K562 (cell line): ENCODE measurements at regions not wholly inside any gene's neighbourhood (a gene's known extent, or its start where the extent isn't known, plus 50 kb on each side); places are given as distances from the start of the nearest gene placed in this dataset.

Source experiments
- ATAC-seq: fragments of 200-7000 bp; cut with Tn5 transposase; 3 replicates; pipeline ENCODE4 v1.9.1; 2020; ENCODE audit warnings: moderate library complexity
- BruUV-seq: library from RNA; stranded (reverse); fragments of 400-500 nt; replicated peaks from 2 replicates; lab custom pipeline; 2021; lab: Mats Ljungman, UMichigan
- CTCF ChIA-PET: fragments of 300-600 bp; formaldehyde crosslinking; extraction: SDS; loops from one replicate; lab custom pipeline; 2021; ENCODE audit warnings: low intra/inter-chr PET ratio; lab: Yijun Ruan, JAX
- POLR2A ChIA-PET: fragments of 300-600, 350-650 bp; sonication (Branson Sonifier 250); formaldehyde crosslinking; extraction: SDS; loops from one replicate; lab custom pipeline; 2021; ENCODE audit warnings: antibody characterized with exemption, inconsistent platforms; lab: Yijun Ruan, JAX
- DNase-seq, 4 experiments: peaks; one replicate each; pipeline versions ENCODE4 v3.0.0 to v3.0.0-alpha.2; 2011 to 2018; ENCODE audit warnings: low spot score in 3 of 4, mixed read lengths in 3 of 4; ENCODE audit errors: extremely low read depth in 1 of 4
- FAIRE-seq: peaks from 2 replicates; lab custom pipeline; 2011; peaks lifted over from hg19 to GRCh38; lab: Jason Lieb, UNC
- H2AFZ ChIP-seq: 2 replicates; pipeline ENCODE4 v1.6.0; 2011; ENCODE audit warnings: low read depth, low read length, control low read depth, inconsistent platforms
- H3K27ac ChIP-seq: fragments of 200-600 bp; 3 replicates; pipeline ENCODE4 v1.8.0; 2011; ENCODE audit warnings: low read depth, mild to moderate bottlenecking, control low read depth, inconsistent platforms, low read length, moderate library complexity, mixed read lengths; ENCODE audit errors: extremely low read depth
- H3K27me3 ChIP-seq, 2 experiments: fragments of 300-600 bp in 1 of 2; 2 replicates in 1 of 2; 3 replicates in 1 of 2; pipeline versions ENCODE4 v1.6.0 to v1.8.0; 2011; ENCODE audit warnings: inconsistent platforms in 2 of 2, low read length in 2 of 2, mild to moderate bottlenecking in 1 of 2, mixed read lengths in 1 of 2, moderate library complexity in 1 of 2; ENCODE audit not compliant: control insufficient read depth in 2 of 2, insufficient read depth in 2 of 2
- H3K36me3 ChIP-seq: fragments of 300-600 bp; 3 replicates; pipeline ENCODE4 v1.8.0; 2011; ENCODE audit warnings: mild to moderate bottlenecking, low read length, inconsistent platforms; ENCODE audit not compliant: control insufficient read depth, insufficient read depth
- H3K4me1 ChIP-seq, 2 experiments: fragments of 200-600 bp in 1 of 2; replicated peaks in 1 of 2; 2 replicates in 1 of 2; 3 replicates in 1 of 2; pipeline versions ENCODE4 v1.5.1 to v1.8.0; 2011; ENCODE audit warnings: inconsistent platforms in 2 of 2, low read length in 2 of 2, mild to moderate bottlenecking in 1 of 2, mixed read lengths in 1 of 2, moderate library complexity in 1 of 2; ENCODE audit not compliant: control insufficient read depth in 2 of 2, insufficient read depth in 2 of 2
- H3K4me2 ChIP-seq: 2 replicates; pipeline ENCODE4 v1.6.1; 2011; ENCODE audit warnings: low read length, control low read depth, inconsistent platforms, mixed read lengths; ENCODE audit not compliant: insufficient read depth
- H3K4me3 ChIP-seq: fragments of 200-600 bp; sonication (generic), shearing (Covaris generic); 2 replicates; pipeline ENCODE4 v1.5.1; 2016; ENCODE audit warnings: control low read depth, inconsistent platforms
- H3K79me2 ChIP-seq: fragments of 200-600 bp; 3 replicates; pipeline ENCODE4 v1.8.0; 2011; ENCODE audit warnings: low read length, inconsistent platforms; ENCODE audit not compliant: control insufficient read depth, insufficient read depth
- H3K9ac ChIP-seq, 2 experiments: 2 replicates each; pipeline versions ENCODE4 v1.6.0 to v1.6.1; 2011; ENCODE audit warnings: low read depth in 2 of 2, low read length in 2 of 2, control low read depth in 1 of 2, inconsistent platforms in 1 of 2, mild to moderate bottlenecking in 1 of 2, mixed read lengths in 1 of 2; ENCODE audit not compliant: insufficient read depth in 1 of 2
- H3K9me1 ChIP-seq: one replicate; pipeline ENCODE4 v1.6.0; 2011; ENCODE audit warnings: inconsistent platforms, mild to moderate bottlenecking, low read length, moderate library complexity; ENCODE audit not compliant: control insufficient read depth, insufficient read depth
- H3K9me3 ChIP-seq: replicated peaks from 2 replicates; pipeline ENCODE4 v1.5.1; 2011; ENCODE audit warnings: low read depth, low read length, inconsistent platforms; ENCODE audit not compliant: control insufficient read depth, insufficient read depth
- H4K20me1 ChIP-seq: replicated peaks from 2 replicates; pipeline ENCODE4 v1.6.1; 2011; ENCODE audit warnings: low read length, inconsistent platforms, mixed read lengths; ENCODE audit not compliant: control insufficient read depth, insufficient read depth
- E2F3 ChIP-seq: fragments of 250-450 bp; sonication (Bioruptor Pico); IDR thresholded peaks from 2 replicates; pipeline ENCODE4 v1.4.0; 2020; ENCODE audit warnings: mild to moderate bottlenecking
- EP300 ChIP-seq: IDR thresholded peaks from 2 replicates; pipeline ENCODE4 v1.6.1; 2012; ENCODE audit warnings: low read length, improper control_type of control experiment
- FOS ChIP-seq: IDR thresholded peaks from 3 replicates; pipeline ENCODE4 v1.6.1; 2011; ENCODE audit not compliant: insufficient read length; ENCODE audit errors: extremely low read depth
- JUNB ChIP-seq: fragments of 450-650 bp; formaldehyde crosslinking; conservative IDR thresholded peaks from 2 replicates; pipeline ENCODE4 v1.4.0; 2020; ENCODE audit warnings: mild to moderate bottlenecking
- RNF2 ChIP-seq: sonication (generic); IDR thresholded peaks from 2 replicates; pipeline ENCODE4 v1.6.1; 2016
- SLC30A9 ChIP-seq: fragments of 250-450 bp; sonication (Bioruptor Pico); IDR thresholded peaks from 2 replicates; pipeline ENCODE4 v1.8.0; 2022; ENCODE audit warnings: mild to moderate bottlenecking, moderate library complexity
- SNRNP70 ChIP-seq: fragments of 200-400 bp; formaldehyde crosslinking; optimal IDR thresholded peaks from 2 replicates; pipeline ENCODE3; 2017; ENCODE audit warnings: low read depth, low read length
- TOE1 ChIP-seq, 2 experiments: fragments of 450-650 bp in 1 of 2; sonication (generic) in 1 of 2; formaldehyde crosslinking in 1 of 2; IDR thresholded peaks; 2 replicates each; pipeline versions ENCODE4 v1.7.1 to v1.8.0; 2016 to 2022; ENCODE audit warnings: borderline replicate concordance in 2 of 2, mild to moderate bottlenecking in 2 of 2, antibody characterized with exemption in 1 of 2, inconsistent platforms in 1 of 2, low read depth in 1 of 2, missing genetic modification reagents in 1 of 2, moderate library complexity in 1 of 2
- ZNF124 ChIP-seq: sonication (generic); formaldehyde crosslinking; IDR thresholded peaks from 2 replicates; pipeline ENCODE4 v1.8.1; 2022; ENCODE audit warnings: missing genetic modification reagents
- ZNF41 ChIP-seq: fragments of 250-450 bp; sonication (Bioruptor Pico); conservative IDR thresholded peaks from 2 replicates; pipeline ENCODE4 v1.4.0; 2020; ENCODE audit warnings: mild to moderate bottlenecking
- WGBS: fragments of 100-300 bp; shearing (Covaris generic); methylation state at CpG from one replicate; pipeline ENCODE4 v1.1.6; 2016; ENCODE audit warnings: low coverage, mixed read lengths; ENCODE audit not compliant: insufficient coverage; ENCODE audit errors: missing lambda C conversion rate; 5-methylcytosine and 5-hydroxymethylcytosine counted together
- in situ Hi-C: fragments of 300-500 bp; cut with MboI; formaldehyde crosslinking; loops from 4 replicates; pipeline ENCODE4 v1.15.0; 2018; ENCODE audit warnings: inconsistent platforms, mixed read lengths
- intact Hi-C: fragments of 100-400 bp; cut with micrococcal nuclease; formaldehyde crosslinking; loops from 2 replicates; pipeline ENCODE4 v1.14.2; 2022
- TF ChIP-seq, protein P1 (sequence below): fragments of 450-650 bp; IDR thresholded peaks from 2 replicates; pipeline ENCODE4 v1.6.1; 2017; ENCODE audit warnings: antibody characterized with exemption, mild to moderate bottlenecking
- TF ChIP-seq, protein P2 (sequence below): sonication (generic); formaldehyde crosslinking; IDR thresholded peaks from 2 replicates; pipeline ENCODE4 v1.8.1; 2023; ENCODE audit warnings: mild to moderate bottlenecking, missing genetic modification reagents
- TF ChIP-seq, protein P3 (sequence below): sonication (generic); formaldehyde crosslinking; IDR thresholded peaks from 2 replicates; pipeline ENCODE4 v1.8.0; 2022; ENCODE audit warnings: mild to moderate bottlenecking, missing genetic modification reagents, borderline replicate concordance

DNA sequence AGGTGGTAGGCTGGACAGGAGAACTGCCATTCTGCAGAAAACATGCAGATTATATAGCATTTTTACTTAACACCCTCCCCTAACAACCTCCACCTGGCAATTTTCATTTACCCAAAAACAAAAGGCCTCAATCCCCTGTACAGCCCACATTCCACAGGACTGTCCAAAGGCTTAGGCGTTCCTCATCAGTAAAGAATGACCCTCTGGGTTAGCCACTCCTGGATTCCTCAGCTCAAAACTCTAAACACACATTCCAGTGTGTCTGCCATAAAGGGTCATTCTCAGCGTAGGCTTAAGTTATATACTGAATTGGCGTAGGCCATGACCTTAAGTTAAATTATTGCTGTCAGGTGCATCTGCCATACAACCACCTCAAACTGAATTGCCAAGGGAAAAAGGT is 261.8 kb upstream of the CHAC2 start (continued):
- TF ChIP-seq, protein P1, sequence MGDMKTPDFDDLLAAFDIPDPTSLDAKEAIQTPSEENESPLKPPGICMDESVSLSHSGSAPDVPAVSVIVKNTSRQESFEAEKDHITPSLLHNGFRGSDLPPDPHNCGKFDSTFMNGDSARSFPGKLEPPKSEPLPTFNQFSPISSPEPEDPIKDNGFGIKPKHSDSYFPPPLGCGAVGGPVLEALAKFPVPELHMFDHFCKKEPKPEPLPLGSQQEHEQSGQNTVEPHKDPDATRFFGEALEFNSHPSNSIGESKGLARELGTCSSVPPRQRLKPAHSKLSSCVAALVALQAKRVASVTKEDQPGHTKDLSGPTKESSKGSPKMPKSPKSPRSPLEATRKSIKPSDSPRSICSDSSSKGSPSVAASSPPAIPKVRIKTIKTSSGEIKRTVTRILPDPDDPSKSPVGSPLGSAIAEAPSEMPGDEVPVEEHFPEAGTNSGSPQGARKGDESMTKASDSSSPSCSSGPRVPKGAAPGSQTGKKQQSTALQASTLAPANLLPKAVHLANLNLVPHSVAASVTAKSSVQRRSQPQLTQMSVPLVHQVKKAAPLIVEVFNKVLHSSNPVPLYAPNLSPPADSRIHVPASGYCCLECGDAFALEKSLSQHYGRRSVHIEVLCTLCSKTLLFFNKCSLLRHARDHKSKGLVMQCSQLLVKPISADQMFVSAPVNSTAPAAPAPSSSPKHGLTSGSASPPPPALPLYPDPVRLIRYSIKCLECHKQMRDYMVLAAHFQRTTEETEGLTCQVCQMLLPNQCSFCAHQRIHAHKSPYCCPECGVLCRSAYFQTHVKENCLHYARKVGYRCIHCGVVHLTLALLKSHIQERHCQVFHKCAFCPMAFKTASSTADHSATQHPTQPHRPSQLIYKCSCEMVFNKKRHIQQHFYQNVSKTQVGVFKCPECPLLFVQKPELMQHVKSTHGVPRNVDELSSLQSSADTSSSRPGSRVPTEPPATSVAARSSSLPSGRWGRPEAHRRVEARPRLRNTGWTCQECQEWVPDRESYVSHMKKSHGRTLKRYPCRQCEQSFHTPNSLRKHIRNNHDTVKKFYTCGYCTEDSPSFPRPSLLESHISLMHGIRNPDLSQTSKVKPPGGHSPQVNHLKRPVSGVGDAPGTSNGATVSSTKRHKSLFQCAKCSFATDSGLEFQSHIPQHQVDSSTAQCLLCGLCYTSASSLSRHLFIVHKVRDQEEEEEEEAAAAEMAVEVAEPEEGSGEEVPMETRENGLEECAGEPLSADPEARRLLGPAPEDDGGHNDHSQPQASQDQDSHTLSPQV, result no peak
- TF ChIP-seq, protein P2, sequence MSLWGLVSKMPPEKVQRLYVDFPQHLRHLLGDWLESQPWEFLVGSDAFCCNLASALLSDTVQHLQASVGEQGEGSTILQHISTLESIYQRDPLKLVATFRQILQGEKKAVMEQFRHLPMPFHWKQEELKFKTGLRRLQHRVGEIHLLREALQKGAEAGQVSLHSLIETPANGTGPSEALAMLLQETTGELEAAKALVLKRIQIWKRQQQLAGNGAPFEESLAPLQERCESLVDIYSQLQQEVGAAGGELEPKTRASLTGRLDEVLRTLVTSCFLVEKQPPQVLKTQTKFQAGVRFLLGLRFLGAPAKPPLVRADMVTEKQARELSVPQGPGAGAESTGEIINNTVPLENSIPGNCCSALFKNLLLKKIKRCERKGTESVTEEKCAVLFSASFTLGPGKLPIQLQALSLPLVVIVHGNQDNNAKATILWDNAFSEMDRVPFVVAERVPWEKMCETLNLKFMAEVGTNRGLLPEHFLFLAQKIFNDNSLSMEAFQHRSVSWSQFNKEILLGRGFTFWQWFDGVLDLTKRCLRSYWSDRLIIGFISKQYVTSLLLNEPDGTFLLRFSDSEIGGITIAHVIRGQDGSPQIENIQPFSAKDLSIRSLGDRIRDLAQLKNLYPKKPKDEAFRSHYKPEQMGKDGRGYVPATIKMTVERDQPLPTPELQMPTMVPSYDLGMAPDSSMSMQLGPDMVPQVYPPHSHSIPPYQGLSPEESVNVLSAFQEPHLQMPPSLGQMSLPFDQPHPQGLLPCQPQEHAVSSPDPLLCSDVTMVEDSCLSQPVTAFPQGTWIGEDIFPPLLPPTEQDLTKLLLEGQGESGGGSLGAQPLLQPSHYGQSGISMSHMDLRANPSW (CRISPR knock-in tag), result no peak
- no peak for TF ChIP-seq EP300

DNA sequence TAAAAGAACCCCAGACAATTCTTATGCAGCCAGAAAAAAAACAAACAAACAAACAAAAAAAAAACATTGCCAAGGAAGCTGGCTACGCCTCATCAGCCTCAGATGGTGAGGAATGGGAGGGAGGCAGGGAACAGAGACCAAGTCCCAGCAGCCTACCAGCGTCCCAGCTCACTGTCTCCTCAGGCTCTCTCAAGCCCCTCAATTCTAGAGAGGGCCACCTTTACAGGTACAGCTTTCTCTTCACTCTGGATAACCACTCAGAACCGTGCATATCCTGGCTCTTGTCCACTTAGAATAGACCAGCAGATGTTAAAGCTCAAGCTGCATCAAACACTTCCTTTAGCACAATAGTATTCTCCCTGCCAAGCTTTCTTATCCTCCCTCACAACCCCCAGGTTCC is 263.1 kb upstream of the CHAC2 start:
- ChIA-PET POLR2A (interaction anchor here (0.6 kb wide), 2 partner anchors 17 to 40 kb away, joined by 3 to 4 read pairs; no protein-coding TSS in a partner anchor), CTCF (no interaction called here)
- BruUV-seq, result no TSS peak
- Histone ChIP-seq H3K4me2 (no peak overlapping the region), H3K9me3 (no peaks in the 10 kb centered on the region), H3K36me3 (no peaks in the 10 kb centered on the region), H3K27me3 (no peaks in the 10 kb centered on the region), H3K27ac (no peak overlapping the region), H3K79me2 (no peaks in the 10 kb centered on the region), H4K20me1 (no peaks in the 10 kb centered on the region), H3K9me1 (no peaks in the 10 kb centered on the region), H2AFZ (no peak overlapping the region), H3K4me3 (no peak overlapping the region), H3K4me1 (no peaks in the 10 kb centered on the region), H3K9ac (no peak overlapping the region)
- intact Hi-C loops, result no loop called here
- ATAC-seq (no peak), FAIRE-seq (no peak), DNase-seq (no peak)
- 0% methylated on average over 3 of the region's 3 CpGs for WGBS
- no peak for TF ChIP-seq E2F3
- TF ChIP-seq RNF2, result no peak
- TF ChIP-seq SNRNP70, result no peak
- no peak for TF ChIP-seq ZNF124 (CRISPR knock-in tag)
- TF ChIP-seq JUNB (CRISPR knock-in tag), result no peak
- no peak for TF ChIP-seq TOE1 (IDR thresholded peaks at IDR 0.05; ENCODE audit: borderline replicate concordance)
- TF ChIP-seq TOE1 (CRISPR knock-in tag; IDR thresholded peaks at IDR 0.05; ENCODE audit: borderline replicate concordance, low read depth), result no peak
- TF ChIP-seq, protein P3, sequence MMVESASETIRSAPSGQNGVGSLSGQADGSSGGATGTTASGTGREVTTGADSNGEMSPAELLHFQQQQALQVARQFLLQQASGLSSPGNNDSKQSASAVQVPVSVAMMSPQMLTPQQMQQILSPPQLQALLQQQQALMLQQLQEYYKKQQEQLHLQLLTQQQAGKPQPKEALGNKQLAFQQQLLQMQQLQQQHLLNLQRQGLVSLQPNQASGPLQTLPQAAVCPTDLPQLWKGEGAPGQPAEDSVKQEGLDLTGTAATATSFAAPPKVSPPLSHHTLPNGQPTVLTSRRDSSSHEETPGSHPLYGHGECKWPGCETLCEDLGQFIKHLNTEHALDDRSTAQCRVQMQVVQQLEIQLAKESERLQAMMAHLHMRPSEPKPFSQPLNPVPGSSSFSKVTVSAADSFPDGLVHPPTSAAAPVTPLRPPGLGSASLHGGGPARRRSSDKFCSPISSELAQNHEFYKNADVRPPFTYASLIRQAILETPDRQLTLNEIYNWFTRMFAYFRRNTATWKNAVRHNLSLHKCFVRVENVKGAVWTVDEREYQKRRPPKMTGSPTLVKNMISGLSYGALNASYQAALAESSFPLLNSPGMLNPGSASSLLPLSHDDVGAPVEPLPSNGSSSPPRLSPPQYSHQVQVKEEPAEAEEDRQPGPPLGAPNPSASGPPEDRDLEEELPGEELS (CRISPR knock-in tag), result no peak
- no peak for TF ChIP-seq FOS
- no peak for TF ChIP-seq SLC30A9 (CRISPR knock-in tag)
- no peak for TF ChIP-seq ZNF41 (CRISPR knock-in tag)
- in situ Hi-C loops, result no loop called here
